IMR-90 (cell line): ENCODE measurements at regions not wholly inside any gene's neighbourhood (a gene's known extent, or its start where the extent isn't known, plus 50 kb on each side); places are given as distances from the start of the nearest gene placed in this dataset.

Experiments
- ATAC-seq: fragments of 200-7000 bp; cut with Tn5 transposase; 2 replicates; pipeline ENCODE4 v1.9.1; 2020; ENCODE audit warnings: low read depth, mild to moderate bottlenecking, moderate library complexity
- BruUV-seq: library from RNA; stranded (reverse); fragments of 400-500 nt; replicated peaks from 2 replicates; lab custom pipeline; 2021; lab: Mats Ljungman, UMichigan
- CTCF ChIA-PET: fragments of 300-600 bp; formaldehyde crosslinking; extraction: SDS; loops from one replicate; lab custom pipeline; 2021; ENCODE audit warnings: antibody characterized with exemption; lab: Yijun Ruan, JAX
- POLR2A ChIA-PET: fragments of 300-600 bp; sonication (Branson Sonifier 250); formaldehyde crosslinking; loops from one replicate; lab custom pipeline; 2022; ENCODE audit warnings: antibody characterized with exemption; ENCODE audit not compliant: unreplicated experiment; lab: Charles Lee
- DNase-seq: peaks from one replicate; pipeline ENCODE4 v3.0.0; 2013
- H2AFZ ChIP-seq: replicated peaks from 2 replicates; pipeline ENCODE3; 2013; ENCODE audit warnings: low read length, mild to moderate bottlenecking; ENCODE audit not compliant: poor library complexity
- H2AK5ac ChIP-seq: 2 replicates; pipeline ENCODE4 v1.6.1; 2013; ENCODE audit warnings: low read depth, low read length, inconsistent platforms
- H2AK9ac ChIP-seq: replicated peaks from 2 replicates; pipeline ENCODE3; 2013; ENCODE audit warnings: mild to moderate bottlenecking, low read depth, low read length, moderate library complexity; ENCODE audit not compliant: poor library complexity
- H2BK120ac ChIP-seq: 2 replicates; pipeline ENCODE4 v1.6.1; 2013; ENCODE audit warnings: low read depth, low read length, inconsistent platforms
- H2BK15ac ChIP-seq: 3 replicates; pipeline ENCODE4 v1.6.1; 2013; ENCODE audit warnings: low read depth, low read length, inconsistent platforms
- H2BK20ac ChIP-seq: 2 replicates; pipeline ENCODE4 v1.6.1; 2013; ENCODE audit warnings: low read depth, mild to moderate bottlenecking, inconsistent platforms, low read length, moderate library complexity
- H2BK5ac ChIP-seq: 2 replicates; pipeline ENCODE4 v1.6.1; 2013; ENCODE audit warnings: mild to moderate bottlenecking, low read depth, low read length, inconsistent platforms; ENCODE audit not compliant: poor library complexity, severe bottlenecking
- H3K14ac ChIP-seq: replicated peaks from 2 replicates; pipeline ENCODE4 v1.6.1; 2013; ENCODE audit warnings: low read depth, low read length, inconsistent platforms
- H3K18ac ChIP-seq: 2 replicates; pipeline ENCODE4 v1.6.1; 2013; ENCODE audit warnings: low read depth, low read length, control low read depth
- H3K23ac ChIP-seq: 2 replicates; pipeline ENCODE4 v1.6.1; 2013; ENCODE audit warnings: low read depth, low read length, inconsistent platforms
- H3K27ac ChIP-seq: 2 replicates; pipeline ENCODE4 v1.5.1; 2013; ENCODE audit warnings: mild to moderate bottlenecking, control low read depth, low read length; ENCODE audit not compliant: insufficient read depth
- H3K27me3 ChIP-seq: 2 replicates; pipeline ENCODE4 v1.6.1; 2013; ENCODE audit warnings: low read length; ENCODE audit not compliant: control insufficient read depth, insufficient read depth
- H3K36me3 ChIP-seq: 2 replicates; pipeline ENCODE4 v1.6.1; 2013; ENCODE audit warnings: low read length, mixed read lengths; ENCODE audit not compliant: control insufficient read depth, insufficient read depth
- H3K4ac ChIP-seq: 2 replicates; pipeline ENCODE4 v1.6.1; 2013; ENCODE audit warnings: low read depth, low read length, inconsistent platforms
- H3K4me1 ChIP-seq: 2 replicates; pipeline ENCODE4 v1.6.1; 2013; ENCODE audit warnings: low read length, mixed read lengths; ENCODE audit not compliant: control insufficient read depth, insufficient read depth
- H3K4me2 ChIP-seq: 2 replicates; pipeline ENCODE4 v1.6.1; 2013; ENCODE audit warnings: low read depth, mild to moderate bottlenecking, control low read depth, low read length, moderate library complexity
- H3K4me3 ChIP-seq: 2 replicates; pipeline ENCODE4 v1.5.1; 2013; ENCODE audit warnings: low read depth, mild to moderate bottlenecking, control low read depth, low read length, moderate library complexity; ENCODE audit not compliant: insufficient read depth
- H3K56ac ChIP-seq: 2 replicates; pipeline ENCODE4 v1.6.1; 2013; ENCODE audit warnings: low read length, inconsistent platforms; ENCODE audit not compliant: insufficient read depth; ENCODE audit errors: extremely low read depth
- H3K79me1 ChIP-seq, 2 experiments: 2 replicates each; pipeline ENCODE4 v1.6.1; 2013; ENCODE audit warnings: low read length in 2 of 2, inconsistent platforms in 1 of 2, low read depth in 1 of 2
- H3K9ac ChIP-seq: 2 replicates; pipeline ENCODE4 v1.6.1; 2013; ENCODE audit warnings: low read depth, low read length, control low read depth
- H3K9me1 ChIP-seq: 2 replicates; pipeline ENCODE4 v1.6.1; 2013; ENCODE audit warnings: low read length, inconsistent platforms; ENCODE audit not compliant: insufficient read depth
- H3K9me3 ChIP-seq: 2 replicates; pipeline ENCODE4 v1.6.1; 2013; ENCODE audit warnings: low read length; ENCODE audit not compliant: control insufficient read depth, insufficient read depth
- H4K20me1 ChIP-seq: 2 replicates; pipeline ENCODE4 v1.6.1; 2013; ENCODE audit warnings: low read length, inconsistent platforms; ENCODE audit not compliant: insufficient read depth
- H4K5ac ChIP-seq: 2 replicates; pipeline ENCODE4 v1.6.1; 2013; ENCODE audit warnings: mild to moderate bottlenecking, low read depth, low read length, control low read depth
- H4K8ac ChIP-seq, 2 experiments: 2 replicates each; pipeline ENCODE4 v1.6.1; 2013; ENCODE audit warnings: low read depth in 2 of 2, low read length in 2 of 2, control low read depth in 1 of 2, inconsistent platforms in 1 of 2
- H4K91ac ChIP-seq: 2 replicates; pipeline ENCODE4 v1.6.1; 2013; ENCODE audit warnings: low read depth, low read length, inconsistent platforms; ENCODE audit not compliant: insufficient read depth
- CEBPB ChIP-seq: IDR thresholded peaks from 2 replicates; pipeline ENCODE4 v1.6.1; 2012; ENCODE audit warnings: low read depth, low read length, improper control_type of control experiment
- FOS ChIP-seq: fragments of 150-350 bp; IDR thresholded peaks from 2 replicates; pipeline ENCODE4 v1.6.1; 2016; ENCODE audit warnings: low read depth, low read length
- POLR2A ChIP-seq: IDR thresholded peaks from 2 replicates; pipeline ENCODE4 v1.6.1; 2012; ENCODE audit warnings: mild to moderate bottlenecking, low read depth, low read length
- WGBS, 2 experiments: methylation state at CpG; one replicate each; pipeline versions ENCODE4 v1.1.5 to v1.1.7; 2013; ENCODE audit warnings: missing lambda C conversion rate in 2 of 2; ENCODE audit not compliant: insufficient read length in 1 of 2; ENCODE audit errors: extremely low coverage in 2 of 2; 5-methylcytosine and 5-hydroxymethylcytosine counted together
- dilution Hi-C: fragments of 300-500 bp; cut with HindIII; formaldehyde crosslinking; loops from one replicate; pipeline ENCODE4 v1.14.3; 2018; ENCODE audit warnings: low sequenced_read_pairs; ENCODE audit not compliant: unreplicated experiment
- in situ Hi-C: fragments of 300-500 bp; cut with MboI; formaldehyde crosslinking; loops from 3 replicates; pipeline ENCODE4 v1.14.3; 2019; ENCODE audit warnings: low sequenced_read_pairs, inconsistent platforms, mixed read lengths
- intact Hi-C: fragments of 100-400 bp; cut with micrococcal nuclease; formaldehyde crosslinking; loops from 2 replicates; pipeline ENCODE4 v1.10.0; 2022

DNA sequence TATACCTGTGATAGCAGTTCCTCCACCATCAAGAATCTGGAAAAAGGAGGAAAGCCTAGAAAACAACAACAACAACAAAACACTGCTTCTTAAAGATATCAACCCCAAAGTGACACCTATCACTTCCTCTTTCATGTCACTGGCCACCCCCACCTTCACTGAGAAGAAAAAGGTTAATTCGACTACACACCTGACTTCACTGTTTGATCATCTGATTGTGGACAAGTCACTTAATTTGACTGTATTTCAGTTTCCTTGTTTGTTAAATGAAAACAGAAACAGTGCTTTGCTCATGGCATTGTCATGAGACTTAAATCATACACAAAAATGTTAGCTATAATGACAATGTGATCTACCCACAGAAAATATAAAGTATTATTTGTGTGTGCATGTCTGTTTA is 280.6 kb upstream of the SULF2 start:
- Histone ChIP-seq H3K27me3 (no peaks in the 10 kb centered on the region), H3K9me3 (peaks cover 7% of the 10 kb centered on the region; the same call in 1 of the 2 replicates), H3K4me1 (no peaks in the 10 kb centered on the region; the same call in 1 of the 2 replicates), H3K18ac (no peak overlapping the region), H2BK120ac (no peak overlapping the region), H4K91ac (no peak overlapping the region), H3K4ac (no peak overlapping the region), H3K14ac (no peak overlapping the region), H3K56ac (no peak overlapping the region), H3K36me3 (no peaks in the 10 kb centered on the region), H2BK15ac (no peak overlapping the region), H2BK5ac (no peak overlapping the region), H2AFZ (no peak overlapping the region), H2AK9ac (no peak overlapping the region), H4K8ac (no peak overlapping the region), H3K9me1 (no peaks in the 10 kb centered on the region), H4K20me1 (no peaks in the 10 kb centered on the region), H3K9ac (no peak overlapping the region), H2AK5ac (no peak overlapping the region), H3K23ac (no peak overlapping the region), H4K5ac (no peak overlapping the region), H3K27ac (no peak overlapping the region), H3K79me1 (no peaks in the 10 kb centered on the region), H3K4me2 (no peak overlapping the region), H3K4me3 (no peak overlapping the region), H2BK20ac (no peak overlapping the region)
- POLR2A ChIA-PET = no interaction called here
- ATAC-seq = no peak
- CTCF ChIA-PET = no interaction called here
- dilution Hi-C loops = no loop called here
- in situ Hi-C loops = no loop called here
- WGBS, 2 experiments = no CpG with 5 or more reads among the region's 1 CpG
- no peak for DNase-seq
- no peak for TF ChIP-seq POLR2A
- TF ChIP-seq CEBPB = no peak
- no peak for TF ChIP-seq FOS
- no TSS peak for BruUV-seq
- intact Hi-C loops = no loop called here
